Dendritic cell treated with granulocyte-macrophage colony-stimulating factor and Interleukin-4, amounts not matched to agents 40 ng/mL and 50 ng/mL, for 4 days (primary cell): ENCODE measurements at regions not wholly inside any gene's neighbourhood (a gene's known extent, or its start where the extent isn't known, plus 50 kb on each side); places are given as distances from the start of the nearest gene placed in this dataset.
"Not testable (repeated sequence)": the region's sequence is repeated elsewhere in the genome, so short reads cannot be mapped to it uniquely, and the experiment has no call there.

Experiments used
- H3K27ac Mint-ChIP-seq: one replicate; pipeline ENCODE4 v1.8.0; 2022; ENCODE audit warnings: mild to moderate bottlenecking, mixed read lengths
- H3K27me3 Mint-ChIP-seq: one replicate; pipeline ENCODE4 v1.8.0; 2022; ENCODE audit warnings: mild to moderate bottlenecking, mixed read lengths
- H3K36me3 Mint-ChIP-seq: one replicate; pipeline ENCODE4 v1.8.0; 2022; ENCODE audit warnings: low read depth, mixed read lengths
- H3K4me1 Mint-ChIP-seq: one replicate; pipeline ENCODE4 v1.8.0; 2022; ENCODE audit warnings: low read depth, mixed read lengths
- H3K4me3 Mint-ChIP-seq: one replicate; pipeline ENCODE4 v1.8.0; 2022; ENCODE audit warnings: mild to moderate bottlenecking, moderate library complexity, mixed read lengths
- H3K9me3 Mint-ChIP-seq: one replicate; pipeline ENCODE4 v1.8.0; 2022; ENCODE audit warnings: mixed read lengths
- intact Hi-C: fragments of 100-400 bp; cut with micrococcal nuclease; formaldehyde crosslinking; loops from one replicate; pipeline ENCODE4 v1.15.0; 2022

DNA sequence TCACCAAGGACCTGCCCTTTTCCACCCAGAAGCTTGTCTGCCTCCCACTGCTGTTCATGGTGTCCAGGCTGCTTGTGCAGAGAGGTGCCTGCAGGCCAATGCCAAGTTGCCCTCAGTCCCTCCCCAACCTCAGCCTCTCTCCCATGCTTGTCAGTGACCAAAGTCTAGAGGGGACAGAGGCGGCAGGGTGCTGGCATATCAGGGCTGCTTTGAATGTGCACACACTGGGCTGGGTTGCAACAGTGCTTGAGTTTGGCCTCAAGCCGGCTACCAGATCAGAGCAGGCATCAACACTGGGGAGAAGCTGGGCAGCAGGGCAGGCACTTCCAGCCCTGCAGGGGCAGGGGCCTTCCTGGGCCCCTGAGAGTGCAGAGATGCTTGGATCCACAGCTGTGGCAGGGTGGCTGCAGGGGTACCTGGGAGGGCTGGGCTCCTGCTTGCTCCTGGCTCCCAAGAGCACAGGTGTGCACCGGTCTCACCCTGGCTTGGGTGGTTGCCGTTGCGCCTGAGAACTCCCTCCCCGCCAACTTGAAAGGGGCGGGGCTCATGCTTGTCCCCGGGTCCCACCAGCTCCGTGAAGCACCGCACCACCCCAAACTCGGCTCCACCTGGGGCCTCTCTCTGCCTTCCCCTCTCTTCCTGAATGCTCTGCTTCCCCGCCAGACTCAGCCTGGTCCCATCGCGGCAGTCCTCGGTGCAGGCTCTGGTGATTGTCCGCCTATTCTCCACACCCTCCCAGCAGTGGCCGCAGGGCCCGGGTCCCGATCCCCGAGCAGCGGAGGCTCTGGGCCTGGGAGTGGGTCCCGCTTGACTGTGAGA, 1681.9 kb upstream of the ADGRL3 start:
- intact Hi-C loops: no loop called here
- Mint-ChIP-seq H3K4me1 (no peaks in the 10 kb centered on the region), H3K27ac (no peak overlapping the region), H3K36me3 (no peaks in the 10 kb centered on the region), H3K4me3 (no peak overlapping the region), H3K9me3 (peaks cover 8% of the 10 kb centered on the region), H3K27me3 (no peaks in the 10 kb centered on the region)

DNA sequence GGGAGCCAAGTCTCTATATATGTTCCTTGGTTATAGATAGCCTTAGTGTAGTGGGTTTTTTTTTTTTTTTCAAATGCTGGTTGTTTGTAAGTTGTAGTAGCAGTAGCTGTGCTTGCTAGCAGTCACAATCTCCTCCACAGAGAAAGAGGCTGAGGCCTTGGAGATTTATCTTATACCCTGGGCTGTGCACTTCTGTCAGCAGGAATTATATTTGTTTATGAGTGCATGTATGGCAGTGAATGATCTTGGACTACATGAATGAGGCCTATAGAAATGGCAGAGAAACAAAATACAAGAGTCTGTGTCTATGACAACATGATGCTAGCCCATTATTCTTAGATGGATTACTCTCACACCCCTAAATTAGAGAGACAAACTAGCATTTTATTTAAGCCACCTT, 1674.2 kb upstream of the ADGRL3 start:
- no peak overlapping the region for H3K27ac Mint-ChIP-seq

DNA sequence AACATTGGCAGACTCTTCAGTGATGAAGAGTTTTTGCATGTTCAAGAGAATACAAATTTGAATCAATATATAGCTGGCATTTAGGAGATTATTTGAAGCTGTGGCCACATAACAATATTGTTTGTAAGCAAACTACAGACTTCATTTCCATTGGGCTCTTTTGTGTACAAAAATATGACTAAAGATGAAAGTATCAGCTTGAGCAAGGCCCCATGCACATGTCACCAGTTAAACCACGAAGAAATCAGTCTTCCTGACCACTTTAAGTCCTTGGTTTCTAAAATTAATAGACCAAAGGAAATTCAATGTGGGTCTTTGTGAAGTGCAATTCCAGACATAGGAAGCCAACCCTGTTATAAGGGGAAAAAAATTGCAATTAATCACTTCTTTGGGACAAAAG, 1664.6 kb upstream of the ADGRL3 start:
- Mint-ChIP-seq H3K36me3 (no peaks in the 10 kb centered on the region), H3K9me3 (peaks cover 9% of the 10 kb centered on the region), H3K4me1 (no peaks in the 10 kb centered on the region), H3K27me3 (no peaks in the 10 kb centered on the region), H3K4me3 (no peak overlapping the region), H3K27ac (no peak overlapping the region)
- intact Hi-C loops: no loop called here

More for the DNA sequence above, 1674.2 kb upstream of the ADGRL3 start:
- no peaks in the 10 kb centered on the region for H3K36me3 Mint-ChIP-seq
- intact Hi-C loops: no loop called here
- H3K4me3 Mint-ChIP-seq: no peak overlapping the region
- no peaks in the 10 kb centered on the region for H3K9me3 Mint-ChIP-seq
- no peaks in the 10 kb centered on the region for H3K4me1 Mint-ChIP-seq
- H3K27me3 Mint-ChIP-seq: no peaks in the 10 kb centered on the region

DNA sequence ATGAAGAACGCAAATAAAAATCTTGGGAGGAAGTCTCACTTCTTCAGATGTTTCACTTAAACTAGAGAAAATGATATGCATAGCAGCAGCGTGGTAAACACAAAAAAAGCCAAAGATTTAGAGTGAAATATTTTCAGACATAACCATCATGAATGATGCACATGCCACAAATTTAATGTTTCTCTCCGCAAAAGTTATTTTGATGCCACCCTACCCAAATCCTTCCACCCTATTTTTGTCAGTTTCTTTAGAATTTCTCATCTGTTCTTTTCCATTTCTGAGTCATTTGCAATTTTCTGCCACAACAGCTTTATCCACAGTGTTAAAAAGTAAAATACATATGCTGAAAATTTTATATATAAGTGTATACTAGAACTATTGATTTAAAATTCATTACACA, 1663.7 kb upstream of the ADGRL3 start:
- H3K27me3 Mint-ChIP-seq: no peaks in the 10 kb centered on the region
- no peaks in the 10 kb centered on the region for H3K4me1 Mint-ChIP-seq
- peaks cover 4% of the 10 kb centered on the region for H3K9me3 Mint-ChIP-seq
- no peak overlapping the region for H3K27ac Mint-ChIP-seq
- no peak overlapping the region for H3K4me3 Mint-ChIP-seq
- no peaks in the 10 kb centered on the region for H3K36me3 Mint-ChIP-seq
- intact Hi-C loops: no loop called here

DNA sequence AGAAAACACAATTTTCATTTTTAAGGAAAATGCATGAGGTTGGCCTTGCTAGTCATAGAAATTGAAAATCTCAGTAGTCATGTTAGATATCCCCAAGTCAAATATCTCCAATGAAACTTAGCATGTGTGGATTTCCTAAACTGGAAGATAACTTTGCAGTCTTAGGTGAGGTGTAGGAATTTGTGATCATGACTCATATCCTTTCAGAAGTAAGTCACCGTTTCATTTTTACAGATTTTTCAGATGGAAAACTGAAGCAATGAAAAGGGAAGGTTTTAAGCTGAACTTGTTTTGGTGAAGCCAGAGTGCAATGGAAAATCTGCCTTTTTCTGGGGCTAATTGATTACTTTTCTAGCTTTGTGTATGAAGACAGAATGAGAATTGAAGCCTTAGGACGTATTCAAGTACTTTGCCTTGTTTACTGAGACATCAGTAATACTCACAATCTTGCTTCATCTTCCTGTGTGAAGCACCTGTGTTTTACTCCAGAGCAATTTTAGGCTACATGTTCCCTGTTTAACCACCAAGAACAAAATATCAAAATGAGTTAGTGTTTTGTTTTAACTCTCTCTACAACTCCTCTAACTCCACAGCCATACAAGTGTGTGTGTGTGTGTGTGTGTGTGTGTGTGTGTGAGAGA, 1662.8 kb upstream of the ADGRL3 start:
- H3K4me3 Mint-ChIP-seq: no peak overlapping the region
- no peaks in the 10 kb centered on the region for H3K36me3 Mint-ChIP-seq
- no peaks in the 10 kb centered on the region for H3K4me1 Mint-ChIP-seq
- intact Hi-C loops: no loop called here
- H3K27me3 Mint-ChIP-seq: no peaks in the 10 kb centered on the region
- H3K9me3 Mint-ChIP-seq: no peaks in the 10 kb centered on the region
- H3K27ac Mint-ChIP-seq: no peak overlapping the region

DNA sequence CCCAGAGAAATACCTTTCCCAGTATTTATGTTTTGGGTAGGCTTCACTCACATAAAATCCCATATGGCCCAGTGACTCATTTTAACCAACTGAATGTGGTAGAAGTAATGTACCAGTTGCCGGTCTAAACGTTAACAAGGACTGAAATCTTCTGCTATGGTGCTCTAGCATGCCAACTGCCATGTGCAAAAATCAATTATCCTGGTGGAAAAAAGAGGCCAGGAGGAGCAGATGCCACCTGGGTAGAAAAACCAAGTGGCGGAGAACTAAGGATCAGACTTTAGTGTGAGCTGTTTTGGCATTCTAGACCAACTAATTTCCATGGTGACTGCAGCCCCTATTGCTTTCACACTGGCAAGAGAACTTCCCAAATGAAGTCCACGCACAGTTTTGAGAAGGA, 1660.7 kb upstream of the ADGRL3 start:
- intact Hi-C loops: no loop called here
- no peak overlapping the region for H3K27ac Mint-ChIP-seq
- H3K4me1 Mint-ChIP-seq: no peaks in the 10 kb centered on the region
- no peaks in the 10 kb centered on the region for H3K27me3 Mint-ChIP-seq
- H3K9me3 Mint-ChIP-seq: peaks cover under 1% of the 10 kb centered on the region
- no peak overlapping the region for H3K4me3 Mint-ChIP-seq
- no peaks in the 10 kb centered on the region for H3K36me3 Mint-ChIP-seq

DNA sequence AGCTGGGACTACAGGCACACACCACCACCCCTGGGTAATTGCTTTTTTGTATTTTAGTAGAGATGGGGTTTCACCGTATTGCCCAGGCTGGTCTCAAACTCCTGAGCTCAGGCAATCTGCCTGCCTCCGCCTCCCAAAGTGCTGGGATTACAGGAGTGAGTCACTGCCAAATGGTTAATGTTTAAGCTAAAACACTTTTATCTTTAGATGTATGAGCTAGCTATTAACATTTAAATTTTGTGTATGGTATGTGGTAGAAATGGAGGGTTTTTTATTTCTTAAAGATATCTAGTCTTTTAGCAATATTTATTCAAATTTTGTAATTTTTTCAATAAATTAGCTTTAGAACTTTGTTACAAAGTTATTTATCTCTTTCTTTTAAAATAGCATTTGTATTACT, 1659.8 kb upstream of the ADGRL3 start:
- intact Hi-C loops: no loop called here
- Mint-ChIP-seq H3K4me3 (no peak overlapping the region), H3K36me3 (no peaks in the 10 kb centered on the region), H3K9me3 (peaks cover 7% of the 10 kb centered on the region), H3K27me3 (no peaks in the 10 kb centered on the region), H3K27ac (no peak overlapping the region), H3K4me1 (no peaks in the 10 kb centered on the region)

DNA sequence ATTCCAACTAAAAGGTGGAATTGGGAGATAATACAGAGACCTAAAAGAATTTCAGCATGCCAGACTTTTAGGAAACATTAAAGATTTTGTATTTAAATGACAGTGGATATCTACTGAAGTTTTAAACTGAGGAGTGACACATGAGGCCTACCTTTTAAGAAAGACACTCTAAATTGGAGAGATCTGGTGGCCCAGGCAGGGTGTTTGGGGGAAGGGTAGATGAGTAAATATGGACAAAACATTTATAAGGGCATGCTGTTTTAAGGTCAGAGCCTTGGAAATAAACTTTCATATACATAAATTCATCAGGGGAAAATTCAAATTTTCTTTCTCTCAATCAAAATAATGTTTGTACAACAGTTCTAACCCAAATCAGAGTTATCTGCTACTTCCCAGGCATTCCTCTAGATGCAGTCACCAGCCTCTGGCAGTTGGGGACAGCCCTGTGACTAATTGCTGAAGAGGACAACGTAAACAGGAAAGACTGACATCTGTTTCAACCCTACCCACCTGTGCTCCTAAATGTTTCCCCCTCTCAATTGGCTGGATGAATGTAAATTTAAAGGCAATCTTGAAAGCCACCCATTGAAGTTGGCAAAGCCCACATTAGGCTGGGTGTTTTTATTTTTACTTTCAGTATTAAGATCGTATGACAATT, 1646.9 kb upstream of the ADGRL3 start:
- Mint-ChIP-seq H3K9me3 (no peaks in the 10 kb centered on the region), H3K4me1 (peaks cover 10% of the 10 kb centered on the region), H3K4me3 (peak overlapping the region; percentile 39), H3K27me3 (no peaks in the 10 kb centered on the region), H3K27ac (no peak overlapping the region), H3K36me3 (no peaks in the 10 kb centered on the region)
- intact Hi-C loops: no loop called here

DNA sequence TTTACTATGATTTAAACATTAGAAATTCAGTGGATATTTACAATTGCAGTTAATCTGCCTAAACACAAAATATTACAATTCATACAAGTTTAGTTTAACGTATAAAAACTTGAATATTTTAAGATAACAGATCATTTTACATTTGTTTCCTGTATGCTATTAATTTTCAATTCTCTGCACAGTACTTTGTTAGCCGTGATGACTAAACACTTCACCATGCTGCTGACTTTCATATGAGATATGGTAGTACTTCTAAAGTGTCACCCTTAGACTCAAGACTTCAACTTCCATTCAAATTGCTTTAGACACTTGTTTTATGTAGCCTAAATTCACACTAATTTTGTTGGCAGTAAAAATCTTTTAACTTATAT, 1646.4 kb upstream of the ADGRL3 start:
- no peak overlapping the region for H3K4me3 Mint-ChIP-seq
- H3K36me3 Mint-ChIP-seq: no peaks in the 10 kb centered on the region
- H3K9me3 Mint-ChIP-seq: no peaks in the 10 kb centered on the region
- no peaks in the 10 kb centered on the region for H3K27me3 Mint-ChIP-seq
- intact Hi-C loops: no loop called here
- H3K4me1 Mint-ChIP-seq: peaks cover 10% of the 10 kb centered on the region
- H3K27ac Mint-ChIP-seq: no peak overlapping the region

DNA sequence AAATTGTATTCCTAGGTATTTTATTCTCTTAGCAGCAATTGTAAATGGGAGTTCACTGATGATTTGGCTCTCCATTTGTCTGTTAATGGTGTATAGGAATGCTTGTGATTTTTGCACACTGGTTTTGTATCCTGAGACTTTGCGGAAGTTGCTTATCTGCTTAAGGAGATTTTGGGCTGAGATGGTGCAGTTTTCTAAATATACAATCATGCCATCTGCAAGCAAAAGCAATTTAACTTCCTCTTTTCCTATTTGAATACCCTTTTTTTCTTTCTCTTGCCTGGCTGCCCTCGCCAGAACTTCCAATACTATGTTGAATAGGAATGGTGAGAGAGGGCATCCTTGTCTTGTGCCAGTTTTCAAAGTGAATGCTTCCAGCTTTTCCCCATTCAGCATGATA, 1643.9 kb upstream of the ADGRL3 start:
- H3K27ac Mint-ChIP-seq, H3K4me3 Mint-ChIP-seq, H3K36me3 Mint-ChIP-seq, intact Hi-C loops, H3K27me3 Mint-ChIP-seq, H3K9me3 Mint-ChIP-seq: not testable (repeated sequence)
- peaks cover 10% of the 10 kb centered on the region for H3K4me1 Mint-ChIP-seq

DNA sequence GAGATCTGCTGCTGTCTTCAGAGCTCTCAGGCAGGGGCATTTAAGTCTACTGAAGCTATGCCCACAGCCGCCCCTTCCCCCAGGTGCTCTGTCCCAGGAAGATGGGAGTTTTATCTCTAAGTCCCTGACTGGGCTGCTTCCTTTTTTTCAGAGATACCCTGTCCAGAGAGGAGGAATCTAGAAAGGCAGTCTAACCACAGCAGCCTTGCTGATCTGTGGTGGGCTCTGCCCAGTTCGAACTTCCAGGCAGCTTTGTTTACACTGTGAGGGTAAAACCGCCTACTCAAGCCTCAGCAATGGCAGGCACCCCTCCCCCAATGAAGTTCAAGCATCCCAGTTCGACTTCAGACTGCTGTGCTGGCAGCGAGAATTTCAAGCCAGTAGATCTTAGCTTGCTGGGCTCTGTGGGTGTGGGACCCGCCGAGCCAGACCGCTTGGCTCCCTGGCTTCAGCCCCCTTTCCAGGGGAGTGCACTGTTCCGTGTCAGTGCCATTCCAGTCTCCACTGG, 1639.9 kb upstream of the ADGRL3 start:
- not testable (repeated sequence) for H3K9me3 Mint-ChIP-seq
- H3K4me1 Mint-ChIP-seq: peaks cover 10% of the 10 kb centered on the region

DNA sequence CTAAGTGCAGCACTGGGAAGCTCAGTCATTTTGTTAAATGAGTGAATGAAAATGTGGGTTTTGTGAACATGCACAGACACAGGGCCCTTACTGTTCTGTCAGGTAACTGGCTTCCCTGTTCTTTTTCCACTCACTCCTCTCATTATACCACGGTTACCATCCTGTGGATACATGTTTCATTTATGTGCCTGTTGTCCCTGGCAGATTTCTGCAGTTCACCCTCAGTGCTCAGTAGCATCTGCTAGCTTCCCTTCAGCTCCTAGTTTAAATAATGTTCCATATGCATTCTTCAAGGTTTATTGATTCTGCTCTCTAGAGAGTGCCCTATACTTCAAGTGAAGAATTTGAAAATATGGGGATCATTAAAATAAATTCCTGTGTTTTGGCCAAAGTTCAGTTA, 1634.3 kb upstream of the ADGRL3 start:
- H3K27me3 Mint-ChIP-seq: no peaks in the 10 kb centered on the region
- H3K4me3 Mint-ChIP-seq: no peak overlapping the region
- intact Hi-C loops: no loop called here
- H3K27ac Mint-ChIP-seq: no peak overlapping the region
- no peaks in the 10 kb centered on the region for H3K4me1 Mint-ChIP-seq
- H3K9me3 Mint-ChIP-seq: no peaks in the 10 kb centered on the region
- no peaks in the 10 kb centered on the region for H3K36me3 Mint-ChIP-seq

More for the DNA sequence above, 1639.9 kb upstream of the ADGRL3 start:
- H3K27ac Mint-ChIP-seq, H3K36me3 Mint-ChIP-seq, H3K27me3 Mint-ChIP-seq, intact Hi-C loops, H3K4me3 Mint-ChIP-seq: not testable (repeated sequence)

DNA sequence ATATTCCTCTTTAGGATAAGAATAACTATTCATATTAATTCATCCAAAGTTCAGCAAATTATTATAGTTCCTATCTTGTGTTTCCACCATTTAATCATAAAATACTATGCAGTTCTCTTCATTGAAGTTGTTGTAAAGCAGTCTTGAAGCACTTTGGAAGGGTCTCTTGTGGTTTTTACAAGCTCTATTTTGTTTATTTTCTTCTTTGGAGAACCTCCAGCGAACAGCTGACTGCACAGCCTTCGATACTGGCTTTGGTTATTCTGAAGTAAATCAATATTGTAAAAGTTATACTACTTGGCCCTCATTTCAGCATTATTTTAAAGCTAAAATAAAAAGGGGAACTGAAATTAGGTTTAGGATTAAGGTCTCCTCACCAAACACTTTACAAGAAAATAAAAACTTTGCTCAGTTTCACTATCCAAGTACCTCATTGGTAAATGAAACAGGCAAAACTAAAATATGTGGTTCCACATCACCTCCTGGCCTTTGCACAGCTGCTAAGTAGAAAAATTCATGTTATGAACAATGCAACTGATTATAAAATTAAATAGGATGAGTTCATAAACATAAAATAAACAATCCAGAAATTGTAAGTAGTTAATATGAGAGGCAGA, 1629.2 kb upstream of the ADGRL3 start:
- Mint-ChIP-seq H3K36me3 (no peaks in the 10 kb centered on the region), H3K9me3 (no peaks in the 10 kb centered on the region), H3K27me3 (no peaks in the 10 kb centered on the region), H3K4me1 (peaks cover 5% of the 10 kb centered on the region), H3K4me3 (no peak overlapping the region), H3K27ac (no peak overlapping the region)
- intact Hi-C loops: no loop called here

DNA sequence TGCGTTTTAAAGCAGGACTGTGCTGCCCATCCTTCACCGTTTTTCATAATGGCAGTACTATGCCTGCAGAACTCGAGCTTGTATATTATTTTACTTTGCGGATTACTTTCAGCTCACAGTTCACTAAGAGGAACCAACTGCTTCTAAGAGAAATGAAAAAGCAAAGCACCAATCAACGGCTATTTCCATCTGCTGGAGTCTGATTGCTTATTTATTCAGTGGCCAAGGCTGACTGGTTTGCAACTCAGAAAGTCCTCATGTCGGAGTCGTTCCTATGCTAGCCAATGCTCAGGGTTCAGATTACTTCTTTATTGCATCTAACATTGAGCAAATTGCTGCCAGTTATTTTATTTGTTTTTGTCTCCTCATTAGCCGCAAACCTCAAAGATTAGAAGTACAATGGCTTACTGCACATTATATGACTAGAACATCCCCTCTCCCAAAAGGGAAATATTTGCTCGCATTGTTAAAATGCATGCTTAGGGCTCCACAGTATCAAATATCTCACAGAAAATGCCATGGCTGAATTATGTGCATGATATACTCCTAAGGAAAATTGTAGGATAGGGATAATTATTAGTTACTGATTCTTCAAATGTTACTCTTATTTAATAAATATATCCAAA, 1628.2 kb upstream of the ADGRL3 start:
- Mint-ChIP-seq H3K27ac (no peak overlapping the region), H3K9me3 (no peaks in the 10 kb centered on the region), H3K4me3 (no peak overlapping the region), H3K4me1 (peaks cover 5% of the 10 kb centered on the region), H3K36me3 (no peaks in the 10 kb centered on the region), H3K27me3 (no peaks in the 10 kb centered on the region)
- intact Hi-C loops: no loop called here
